Posterior cingulate gyrus (tissue), 11 donors: ENCODE measurements at regions not wholly inside any gene's neighbourhood (a gene's known extent, or its start where the extent isn't known, plus 50 kb on each side); places are given as distances from the start of the nearest gene placed in this dataset.
"Not testable (repeated sequence)": the region's sequence is repeated elsewhere in the genome, so short reads cannot be mapped to it uniquely, and the experiment has no call there.

Experiments
- DNase-seq, 10 donors: peaks; one replicate each; pipeline versions ENCODE4 v3.0.0 to v3.0.0-alpha.2; 2020 to 2021; ENCODE audit warnings: mixed read lengths in 3 of 10
- intact Hi-C: fragments of 100-400 bp; cut with DNase I; formaldehyde crosslinking; loops from one replicate; pipeline ENCODE4 v1.15.1; 2023

GRCh38 chr9:73444821-73445220, 293.2 kb downstream of the ANXA1 start:
- DNase-seq, result no peak
- intact Hi-C loops, result no loop called here

- intact Hi-C loops, DNase-seq: not testable (repeated sequence)
Measured at GRCh38 chr9:73445384-73445783, 293.7 kb downstream of the ANXA1 start.

- no peak for DNase-seq
- intact Hi-C loops, result no loop called here
Measured at GRCh38 chr9:73446306-73446705, 294.6 kb downstream of the ANXA1 start.

GRCh38 chr9:73451003-73451402, 299.3 kb downstream of the ANXA1 start:
- intact Hi-C loops, result no loop called here
- no peak for DNase-seq

- intact Hi-C loops, result no loop called here
- DNase-seq, result no peak
Measured at GRCh38 chr9:73459817-73460216, 308.2 kb downstream of the ANXA1 start.

GRCh38 chr9:73468716-73469115, 317.1 kb downstream of the ANXA1 start:
- intact Hi-C loops, result no loop called here
- no peak for DNase-seq

- DNase-seq, result no peak
- intact Hi-C loops, result no loop called here
Measured at GRCh38 chr9:73470766-73471165, 319.1 kb downstream of the ANXA1 start.

GRCh38 chr9:73474002-73474600, 322.4 kb downstream of the ANXA1 start:
- DNase-seq, result peak in 1 of 10 donors; percentile 61
- intact Hi-C loops, result no loop called here

- intact Hi-C loops, result no loop called here
- peak in 3 of 10 donors; percentile 62 to 82 (median 66) for DNase-seq
Measured at GRCh38 chr9:73474625-73475024, 323.0 kb downstream of the ANXA1 start.

- no peak for DNase-seq
- intact Hi-C loops, result no loop called here
Measured at GRCh38 chr9:73494894-73495293, 343.2 kb downstream of the ANXA1 start.

- intact Hi-C loops, result no loop called here
Measured at GRCh38 chr9:73497796-73498195, 346.1 kb downstream of the ANXA1 start.

GRCh38 chr9:73515216-73515615, 363.6 kb downstream of the ANXA1 start:
- no peak for DNase-seq
- intact Hi-C loops, result no loop called here

More at GRCh38 chr9:73497796-73498195, 346.1 kb downstream of the ANXA1 start:
- DNase-seq, result no peak

- no peak for DNase-seq
- intact Hi-C loops, result no loop called here
Measured at GRCh38 chr9:73523391-73523790, 371.7 kb downstream of the ANXA1 start.

- DNase-seq, result no peak
- intact Hi-C loops, result no loop called here
Measured at GRCh38 chr9:73525350-73525749, 373.7 kb downstream of the ANXA1 start.

- intact Hi-C loops, result no loop called here
- no peak for DNase-seq
Measured at GRCh38 chr9:73527521-73527920, 375.9 kb downstream of the ANXA1 start.

- no peak for DNase-seq
- intact Hi-C loops, result no loop called here
Measured at GRCh38 chr9:73528926-73529325, 377.3 kb downstream of the ANXA1 start.

- intact Hi-C loops, result no loop called here
- no peak for DNase-seq
Measured at GRCh38 chr9:73529666-73530065, 378.0 kb downstream of the ANXA1 start.

- DNase-seq, result no peak
- intact Hi-C loops, result no loop called here
Measured at GRCh38 chr9:73531051-73531532, 379.4 kb downstream of the ANXA1 start.

- intact Hi-C loops, result no loop called here
- no peak for DNase-seq
Measured at GRCh38 chr9:73531658-73532057, 380.0 kb downstream of the ANXA1 start.

GRCh38 chr9:73532985-73533384, 381.3 kb downstream of the ANXA1 start:
- no peak for DNase-seq
- intact Hi-C loops, result no loop called here

- DNase-seq, result no peak
- intact Hi-C loops, result no loop called here
Measured at GRCh38 chr9:73536403-73536802, 384.7 kb downstream of the ANXA1 start.

GRCh38 chr9:73537561-73537960, 385.9 kb downstream of the ANXA1 start:
- intact Hi-C loops, result no loop called here
- no peak for DNase-seq

- intact Hi-C loops, result no loop called here
- DNase-seq, result no peak
Measured at GRCh38 chr9:73539881-73540390, 388.3 kb downstream of the ANXA1 start.
